GM12878 (cell line): ENCODE measurements at regions not wholly inside any gene's neighbourhood (a gene's known extent, or its start where the extent isn't known, plus 50 kb on each side); places are given as distances from the start of the nearest gene placed in this dataset.

Experiments
- ATF7 ChIP-seq: fragments of 450-650 bp; IDR thresholded peaks from 2 replicates; pipeline ENCODE4 v1.6.1; 2016; ENCODE audit warnings: low read depth, mild to moderate bottlenecking
- POLR2A ChIP-seq: IDR thresholded peaks from 2 replicates; pipeline ENCODE4 v1.6.1; 2011; ENCODE audit warnings: low read depth, mild to moderate bottlenecking, low read length
- SMAD5 ChIP-seq: IDR thresholded peaks from 2 replicates; pipeline ENCODE4 v1.6.1; 2016; ENCODE audit warnings: antibody characterized with exemption, low read depth
- SREBF2 ChIP-seq: IDR thresholded peaks from 2 replicates; pipeline ENCODE4 v1.6.1; 2012; ENCODE audit warnings: mild to moderate bottlenecking, low read length

DNA sequence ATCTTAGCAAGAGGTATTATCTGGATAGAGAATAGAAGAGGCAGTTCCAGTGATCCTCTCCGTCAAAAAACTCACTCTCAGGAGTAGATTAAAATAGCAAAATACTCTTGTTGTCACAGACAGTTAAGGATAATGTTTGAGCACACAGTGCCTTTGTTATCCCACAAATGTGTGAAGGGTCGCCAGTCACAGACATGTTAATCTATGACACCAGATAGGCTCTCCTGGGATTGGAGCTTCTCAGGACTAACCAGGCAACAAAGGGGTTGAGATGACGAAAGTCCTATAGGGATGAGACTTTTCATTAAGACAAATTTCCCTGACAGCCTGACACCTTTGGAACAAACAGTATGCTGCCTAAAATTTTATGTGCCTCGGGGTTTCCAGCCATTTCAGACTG, 1947.1 kb downstream of the OLFM4 start:
- TF ChIP-seq SREBF2 (no peak), POLR2A (no peak), ATF7 (no peak), SMAD5 (no peak)
